BJ (cell line): ENCODE measurements at regions not wholly inside any gene's neighbourhood (a gene's known extent, or its start where the extent isn't known, plus 50 kb on each side); places are given as distances from the start of the nearest gene placed in this dataset.

ENCODE experiments used
- CTCF ChIA-PET: fragments of 350-600 bp; formaldehyde crosslinking; extraction: SDS; loops from one replicate; lab custom pipeline; 2021; ENCODE audit warnings: antibody characterized with exemption, inconsistent platforms; lab: Yijun Ruan, JAX
- POLR2A ChIA-PET: fragments of 300-600 bp; sonication (Branson Sonifier 250); formaldehyde crosslinking; extraction: SDS; loops from one replicate; lab custom pipeline; 2021; ENCODE audit warnings: antibody characterized with exemption; lab: Charles Lee
- DNase-seq: peaks from one replicate; pipeline ENCODE4 v3.0.0-alpha.2; 2011; ENCODE audit warnings: low read depth
- H3K27me3 ChIP-seq: 2 replicates; pipeline ENCODE4 v1.6.0; 2011; ENCODE audit warnings: low read length; ENCODE audit not compliant: control insufficient read depth, insufficient read depth
- H3K36me3 ChIP-seq: 2 replicates; pipeline ENCODE4 v1.5.1; 2011; ENCODE audit warnings: low read length; ENCODE audit not compliant: control insufficient read depth, insufficient read depth
- H3K4me3 ChIP-seq: 2 replicates; pipeline ENCODE4 v1.5.1; 2011; ENCODE audit warnings: low read depth, mild to moderate bottlenecking, control low read depth, low read length
- CTCF ChIP-seq: IDR thresholded peaks from 2 replicates; pipeline ENCODE4 v1.5.1; 2011; ENCODE audit warnings: low read depth, mild to moderate bottlenecking, control low read depth, inconsistent platforms, low read length, moderate library complexity; ENCODE audit not compliant: insufficient read depth

DNA sequence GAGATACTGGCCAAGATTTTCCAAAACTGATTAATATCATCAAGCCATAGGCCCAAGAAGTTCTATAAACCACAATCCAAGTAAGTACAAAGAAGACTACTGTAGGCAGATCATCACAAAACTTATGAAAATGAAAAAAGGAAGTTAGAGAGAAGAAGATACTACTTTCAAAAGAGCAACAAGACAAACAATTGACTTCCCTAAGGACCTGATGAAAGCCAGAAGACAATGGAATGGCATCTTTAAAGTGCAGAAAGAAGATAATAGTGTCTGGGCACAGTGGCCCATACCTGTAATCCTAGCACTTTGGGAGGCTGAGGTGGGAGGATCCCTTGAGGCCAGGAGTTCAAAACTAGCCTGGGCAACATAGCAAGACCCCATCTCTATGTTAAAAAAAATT, 243.1 kb downstream of the PRDM2 start:
- no peak for TF ChIP-seq CTCF
- Histone ChIP-seq H3K4me3 (no peak overlapping the region), H3K27me3 (no peaks in the 10 kb centered on the region), H3K36me3 (no peaks in the 10 kb centered on the region)
- no peak for DNase-seq
- CTCF ChIA-PET, result no interaction called here
- POLR2A ChIA-PET, result no interaction called here

DNA sequence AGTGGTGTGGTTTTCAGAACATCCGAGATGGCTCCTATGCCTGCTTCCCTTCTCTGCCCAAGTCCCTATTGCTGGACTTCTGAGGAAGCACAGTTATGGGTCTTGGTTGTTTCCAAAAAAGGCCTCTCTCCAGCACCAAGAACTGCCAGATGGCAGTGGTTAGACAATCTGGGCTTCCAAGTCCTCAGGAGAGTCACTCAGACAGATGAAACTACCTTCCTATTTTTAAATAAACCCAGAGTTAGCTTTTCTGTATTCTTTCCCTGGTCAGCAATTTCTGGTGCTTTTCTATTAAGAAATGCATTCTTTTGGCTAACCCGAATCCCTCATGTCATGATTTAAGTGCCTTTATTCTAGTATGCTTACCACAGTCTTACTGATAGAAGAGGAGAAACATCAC, 245.9 kb downstream of the PRDM2 start:
- DNase-seq, result no peak

DNA sequence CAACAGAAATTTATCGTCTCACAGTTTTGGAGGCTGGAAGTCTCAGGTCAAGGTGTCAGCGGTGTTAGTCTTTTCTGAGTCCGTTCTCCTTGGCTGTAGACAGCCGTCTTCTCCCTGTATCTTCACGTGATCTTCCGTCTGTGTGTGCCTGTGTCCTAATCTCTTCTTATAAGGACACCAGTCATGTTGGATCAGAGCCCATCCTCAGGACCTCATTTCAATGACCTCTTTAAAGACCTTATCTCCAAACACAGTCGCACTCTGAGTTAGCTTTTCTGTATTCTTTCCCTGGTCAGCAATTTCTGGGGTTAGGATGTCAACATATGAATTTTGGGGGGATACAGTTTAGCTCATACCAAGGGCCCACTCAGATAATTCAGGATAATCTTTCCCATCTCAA, 247.7 kb downstream of the PRDM2 start:
- no peak for TF ChIP-seq CTCF
- no peak overlapping the region for H3K4me3 ChIP-seq
- H3K36me3 ChIP-seq, result no peaks in the 10 kb centered on the region
- DNase-seq, result no peak
- CTCF ChIA-PET, result no interaction called here
- POLR2A ChIA-PET, result no interaction called here
- H3K27me3 ChIP-seq, result no peaks in the 10 kb centered on the region

More for the DNA sequence above, 245.9 kb downstream of the PRDM2 start:
- Histone ChIP-seq H3K27me3 (no peaks in the 10 kb centered on the region), H3K4me3 (no peak overlapping the region), H3K36me3 (no peaks in the 10 kb centered on the region)
- ChIA-PET CTCF (interaction anchor here (0.6 kb wide), 1 partner anchor 462 kb away, joined by 4 read pairs; no protein-coding TSS in a partner anchor), POLR2A (no interaction called here)
- no peak for TF ChIP-seq CTCF

DNA sequence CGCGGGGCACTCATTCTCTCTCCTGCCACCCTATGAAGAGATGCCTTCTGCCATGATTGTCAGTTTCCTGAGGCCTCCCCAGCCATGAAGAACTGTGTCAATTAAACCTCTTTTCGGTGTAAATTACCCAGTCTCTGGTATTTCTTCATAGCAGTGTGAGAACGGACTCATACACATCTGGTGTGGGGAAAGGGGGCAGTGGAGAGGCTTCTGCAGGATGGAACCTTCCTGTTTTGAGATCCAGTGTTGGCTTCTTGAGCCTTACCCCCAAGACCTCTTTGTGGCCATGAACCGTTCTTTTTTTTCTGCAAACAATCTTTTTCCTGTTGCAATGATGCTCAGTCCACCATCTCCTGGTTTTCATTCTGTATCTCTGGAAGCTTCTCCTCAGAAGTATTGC, 248.4 kb downstream of the PRDM2 start:
- ChIA-PET CTCF (no interaction called here), POLR2A (no interaction called here)
- DNase-seq, result no peak
- TF ChIP-seq CTCF, result no peak
- Histone ChIP-seq H3K36me3 (no peaks in the 10 kb centered on the region), H3K4me3 (no peak overlapping the region), H3K27me3 (no peaks in the 10 kb centered on the region)

- no peak overlapping the region for H3K4me3 ChIP-seq
- H3K27me3 ChIP-seq, result no peaks in the 10 kb centered on the region
- ChIA-PET POLR2A (no interaction called here), CTCF (no interaction called here)
- DNase-seq, result no peak
- no peak for TF ChIP-seq CTCF
- H3K36me3 ChIP-seq, result no peaks in the 10 kb centered on the region
Observed at GRCh38 chr1:13948888-13949391, 249.0 kb downstream of the PRDM2 start.
